ENCODE measurements at regions not wholly inside any gene's neighbourhood (a gene's known extent, or its start where the extent isn't known, plus 50 kb on each side); places are given as distances from the start of the nearest gene placed in this dataset.
A peak's percentile ranks its signal among the peaks of the same experiment; 100 is the strongest.

GRCh38 chr13:105278943-105279381 is 1256.5 kb downstream of the EFNB2 start:
- no peak for ATAC-seq (ENCODE audit: low read depth)
- Histone ChIP-seq H3K56ac (ENCODE audit: extremely low read depth, insufficient read depth, low read length) (no peak overlapping the region), H3K27ac (ENCODE audit: insufficient read depth, low read length) (no peak overlapping the region), H2AK5ac (ENCODE audit: low read depth, low read length) (no peak overlapping the region), H4K91ac (ENCODE audit: insufficient read depth, low read depth, low read length) (no peak overlapping the region), H3K9ac (ENCODE audit: low read depth, low read length) (no peak overlapping the region), H3K4me2 (ENCODE audit: low read depth, low read length) (no peak overlapping the region), H4K20me1 (ENCODE audit: insufficient read depth, low read length) (no peaks in the 10 kb centered on the region), H2AK9ac (replicated peaks; ENCODE audit: low read depth, low read length, poor library complexity) (no peak overlapping the region), H4K8ac (ENCODE audit: low read depth in 2 of 2, low read length in 2 of 2) (no peak overlapping the region), H3K79me1 (ENCODE audit: low read depth in 1 of 2, low read length in 2 of 2) (no peaks in the 10 kb centered on the region), H3K36me3 (ENCODE audit: control insufficient read depth, insufficient read depth, low read length) (no peaks in the 10 kb centered on the region), H3K18ac (ENCODE audit: low read depth, low read length) (no peak overlapping the region), H3K4ac (ENCODE audit: low read depth, low read length) (no peak overlapping the region), H2AFZ (replicated peaks; ENCODE audit: low read length, poor library complexity) (no peak overlapping the region), H2BK20ac (ENCODE audit: low read depth, low read length) (no peak overlapping the region), H3K4me3 (ENCODE audit: insufficient read depth, low read depth, low read length) (no peak overlapping the region), H3K23ac (ENCODE audit: low read depth, low read length) (no peak overlapping the region), H3K9me1 (ENCODE audit: insufficient read depth, low read length) (no peaks in the 10 kb centered on the region), H3K9me3 (ENCODE audit: control insufficient read depth, insufficient read depth, low read length) (no peaks in the 10 kb centered on the region), H2BK5ac (ENCODE audit: low read depth, low read length, poor library complexity, severe bottlenecking) (no peak overlapping the region), H3K4me1 (ENCODE audit: control insufficient read depth, insufficient read depth, low read length) (no peaks in the 10 kb centered on the region), H4K5ac (ENCODE audit: low read depth, low read length) (no peak overlapping the region), H3K27me3 (ENCODE audit: control insufficient read depth, insufficient read depth, low read length) (no peaks in the 10 kb centered on the region), H3K14ac (replicated peaks; ENCODE audit: low read depth, low read length) (no peak overlapping the region), H2BK120ac (ENCODE audit: low read depth, low read length) (no peak overlapping the region), H2BK15ac (ENCODE audit: low read depth, low read length) (no peak overlapping the region)
- ChIA-PET POLR2A (ENCODE audit: unreplicated experiment) (no interaction called here), CTCF (no interaction called here)
- BruUV-seq (replicated peaks), result no TSS peak
- intact Hi-C loops (cut with micrococcal nuclease) (no loop called here), dilution Hi-C loops (cut with HindIII; ENCODE audit: low sequenced_read_pairs, unreplicated experiment) (no loop called here), in situ Hi-C loops (cut with MboI; ENCODE audit: low sequenced_read_pairs) (no loop called here)
- no peak for DNase-seq
- WGBS, 2 experiments (ENCODE audit: extremely low coverage in 2 of 2, insufficient read length in 1 of 2), result 80% methylated on average over 1 of the region's 4 CpGs; no CpG with 5 or more reads in 1 of the 2 experiments
- TF ChIP-seq MAFK (IDR thresholded peaks at IDR 0.05; ENCODE audit: low read depth, low read length), result peak; percentile 93
- no peak for TF ChIP-seq MAZ (IDR thresholded peaks at IDR 0.05; ENCODE audit: borderline replicate concordance, low read depth, low read length)
- peak; percentile 45; the same call in 1 of the 2 replicates for TF ChIP-seq CEBPB (IDR thresholded peaks at IDR 0.05; ENCODE audit: low read depth, low read length)

All from IMR-90 (cell line).